ENCODE measurements at regions not wholly inside any gene's neighbourhood (a gene's known extent, or its start where the extent isn't known, plus 50 kb on each side); places are given as distances from the start of the nearest gene placed in this dataset.

DNA sequence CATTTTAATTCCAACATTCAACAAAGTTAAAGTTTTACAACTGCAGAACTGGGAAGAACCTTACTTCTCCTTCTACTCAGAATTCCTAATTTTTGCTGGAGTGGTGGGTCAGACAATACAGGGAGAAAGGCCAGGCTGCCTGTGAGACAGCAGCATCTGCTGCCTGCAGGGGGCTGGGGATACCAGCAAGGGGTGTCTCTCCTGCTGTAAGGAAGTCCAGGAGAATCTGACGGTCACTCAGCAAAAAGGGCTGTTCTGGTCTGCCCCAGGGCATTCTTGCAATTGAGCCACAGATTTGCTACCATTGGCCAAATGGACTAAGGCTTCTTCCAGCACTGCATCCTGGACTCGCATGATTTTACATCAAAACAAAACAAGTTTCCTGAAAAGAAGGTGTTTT, 426.6 kb upstream of the CDH11 start:
- no peak for FAIRE-seq
- no peaks in the 10 kb centered on the region for H4K20me1 ChIP-seq (ENCODE audit: insufficient read depth, low read length)
- Mint-ChIP-seq H3K27ac (ENCODE audit: unreplicated experiment) (peak overlapping the region; percentile 97), H3K36me3 (ENCODE audit: low read depth, unreplicated experiment) (no peaks in the 10 kb centered on the region), H3K9me3 (ENCODE audit: unreplicated experiment) (peaks cover 8% of the 10 kb centered on the region), H3K27me3 (ENCODE audit: low read depth, unreplicated experiment) (no peaks in the 10 kb centered on the region), H3K4me1 (ENCODE audit: low read depth, unreplicated experiment) (peaks cover 45% of the 10 kb centered on the region), H3K4me3 (ENCODE audit: unreplicated experiment) (no peak overlapping the region)
- peaks cover 36% of the 10 kb centered on the region for H3K4me1 ChIP-seq (ENCODE audit: insufficient read depth, low read length)
- H3K4me3 ChIP-seq (ENCODE audit: insufficient read depth, low read depth, low read length) = peak overlapping the region; percentile 12
- H3K9ac ChIP-seq (ENCODE audit: low read length) = peak overlapping the region; percentile 74
- DNase-seq (ENCODE audit: low read depth) = peak; percentile 36
- H3K79me2 ChIP-seq (ENCODE audit: insufficient read depth, low read length) = no peaks in the 10 kb centered on the region
- peak overlapping the region; percentile 23 for H2AFZ ChIP-seq (ENCODE audit: low read depth, low read length)
- H3K36me3 ChIP-seq (ENCODE audit: insufficient read depth, low read length) = no peaks in the 10 kb centered on the region
- H3K27ac ChIP-seq (ENCODE audit: low read depth, low read length) = peak overlapping the region; percentile 90
- no peaks in the 10 kb centered on the region for H3K27me3 ChIP-seq (ENCODE audit: insufficient read depth, low read length)
- TF ChIP-seq, protein P1, sequence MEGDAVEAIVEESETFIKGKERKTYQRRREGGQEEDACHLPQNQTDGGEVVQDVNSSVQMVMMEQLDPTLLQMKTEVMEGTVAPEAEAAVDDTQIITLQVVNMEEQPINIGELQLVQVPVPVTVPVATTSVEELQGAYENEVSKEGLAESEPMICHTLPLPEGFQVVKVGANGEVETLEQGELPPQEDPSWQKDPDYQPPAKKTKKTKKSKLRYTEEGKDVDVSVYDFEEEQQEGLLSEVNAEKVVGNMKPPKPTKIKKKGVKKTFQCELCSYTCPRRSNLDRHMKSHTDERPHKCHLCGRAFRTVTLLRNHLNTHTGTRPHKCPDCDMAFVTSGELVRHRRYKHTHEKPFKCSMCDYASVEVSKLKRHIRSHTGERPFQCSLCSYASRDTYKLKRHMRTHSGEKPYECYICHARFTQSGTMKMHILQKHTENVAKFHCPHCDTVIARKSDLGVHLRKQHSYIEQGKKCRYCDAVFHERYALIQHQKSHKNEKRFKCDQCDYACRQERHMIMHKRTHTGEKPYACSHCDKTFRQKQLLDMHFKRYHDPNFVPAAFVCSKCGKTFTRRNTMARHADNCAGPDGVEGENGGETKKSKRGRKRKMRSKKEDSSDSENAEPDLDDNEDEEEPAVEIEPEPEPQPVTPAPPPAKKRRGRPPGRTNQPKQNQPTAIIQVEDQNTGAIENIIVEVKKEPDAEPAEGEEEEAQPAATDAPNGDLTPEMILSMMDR (IDR thresholded peaks at IDR 0.05; ENCODE audit: insufficient read depth, low read depth, low read length) = peak; percentile 21
- no peak for TF ChIP-seq EZH2 (IDR thresholded peaks at IDR 0.05; ENCODE audit: insufficient read depth, low read length)
- no peaks in the 10 kb centered on the region for H3K9me3 ChIP-seq (ENCODE audit: insufficient read depth, low read depth, low read length)
- peak overlapping the region; percentile 75 for H3K4me2 ChIP-seq (ENCODE audit: low read length)

- H3K27me3 ChIP-seq (ENCODE audit: insufficient read depth, low read length) = no peaks in the 10 kb centered on the region
- H3K27ac ChIP-seq (ENCODE audit: low read depth, low read length) = peak overlapping the region; percentile 90
- peak; percentile 100 for DNase-seq (ENCODE audit: low read depth)
- Mint-ChIP-seq H3K4me3 (ENCODE audit: unreplicated experiment) (peak overlapping the region; percentile 55), H3K9me3 (ENCODE audit: unreplicated experiment) (peaks cover 4% of the 10 kb centered on the region), H3K36me3 (ENCODE audit: low read depth, unreplicated experiment) (no peaks in the 10 kb centered on the region), H3K27me3 (ENCODE audit: low read depth, unreplicated experiment) (no peaks in the 10 kb centered on the region), H3K27ac (ENCODE audit: unreplicated experiment) (peak overlapping the region; percentile 97), H3K4me1 (ENCODE audit: low read depth, unreplicated experiment) (peaks cover 45% of the 10 kb centered on the region)
- H3K79me2 ChIP-seq (ENCODE audit: insufficient read depth, low read length) = no peaks in the 10 kb centered on the region
- FAIRE-seq = peak; percentile 87
- peak overlapping the region; percentile 74 for H3K9ac ChIP-seq (ENCODE audit: low read length)
- H2AFZ ChIP-seq (ENCODE audit: low read depth, low read length) = peak overlapping the region; percentile 44
- H3K9me3 ChIP-seq (ENCODE audit: insufficient read depth, low read depth, low read length) = no peaks in the 10 kb centered on the region
- H3K4me1 ChIP-seq (ENCODE audit: insufficient read depth, low read length) = peaks cover 36% of the 10 kb centered on the region
- H4K20me1 ChIP-seq (ENCODE audit: insufficient read depth, low read length) = no peaks in the 10 kb centered on the region
- H3K4me2 ChIP-seq (ENCODE audit: low read length) = peak overlapping the region; percentile 75
- no peaks in the 10 kb centered on the region for H3K36me3 ChIP-seq (ENCODE audit: insufficient read depth, low read length)
- peak overlapping the region; percentile 12 for H3K4me3 ChIP-seq (ENCODE audit: insufficient read depth, low read depth, low read length)
- TF ChIP-seq, protein P1 (IDR thresholded peaks at IDR 0.05; ENCODE audit: insufficient read depth, low read depth, low read length) = no peak
- no peak for TF ChIP-seq EZH2 (IDR thresholded peaks at IDR 0.05; ENCODE audit: insufficient read depth, low read length)
Observed at GRCh38 chr16:65547772-65548446, 426.0 kb upstream of the CDH11 start.

GRCh38 chr16:65546353-65546791, 424.5 kb upstream of the CDH11 start:
- Histone ChIP-seq H3K9ac (ENCODE audit: low read length) (peak overlapping the region; percentile 74), H3K9me3 (ENCODE audit: insufficient read depth, low read depth, low read length) (no peaks in the 10 kb centered on the region), H3K27ac (ENCODE audit: low read depth, low read length) (peak overlapping the region; percentile 90), H3K4me2 (ENCODE audit: low read length) (peak overlapping the region; percentile 75), H2AFZ (ENCODE audit: low read depth, low read length) (peak overlapping the region; percentile 28), H3K79me2 (ENCODE audit: insufficient read depth, low read length) (no peaks in the 10 kb centered on the region), H3K27me3 (ENCODE audit: insufficient read depth, low read length) (no peaks in the 10 kb centered on the region), H4K20me1 (ENCODE audit: insufficient read depth, low read length) (no peaks in the 10 kb centered on the region), H3K36me3 (ENCODE audit: insufficient read depth, low read length) (no peaks in the 10 kb centered on the region), H3K4me3 (ENCODE audit: insufficient read depth, low read depth, low read length) (no peak overlapping the region), H3K4me1 (ENCODE audit: insufficient read depth, low read length) (peaks cover 36% of the 10 kb centered on the region)
- peaks cover 4% of the 10 kb centered on the region for H3K9me3 Mint-ChIP-seq (ENCODE audit: unreplicated experiment)
- H3K27ac Mint-ChIP-seq (ENCODE audit: unreplicated experiment) = peak overlapping the region; percentile 21
- TF ChIP-seq, protein P1 (IDR thresholded peaks at IDR 0.05; ENCODE audit: insufficient read depth, low read depth, low read length) = no peak
- no peak for TF ChIP-seq EZH2 (IDR thresholded peaks at IDR 0.05; ENCODE audit: insufficient read depth, low read length)
- peak; percentile 67 for FAIRE-seq
- H3K4me3 Mint-ChIP-seq (ENCODE audit: unreplicated experiment) = no peak overlapping the region
- H3K36me3 Mint-ChIP-seq (ENCODE audit: low read depth, unreplicated experiment) = no peaks in the 10 kb centered on the region
- no peaks in the 10 kb centered on the region for H3K27me3 Mint-ChIP-seq (ENCODE audit: low read depth, unreplicated experiment)
- peaks cover 45% of the 10 kb centered on the region for H3K4me1 Mint-ChIP-seq (ENCODE audit: low read depth, unreplicated experiment)
- peak; percentile 79 for DNase-seq (ENCODE audit: low read depth)
